COLO668 (cell line): ENCODE measurements at regions not wholly inside any gene's neighbourhood (a gene's known extent, or its start where the extent isn't known, plus 50 kb on each side); places are given as distances from the start of the nearest gene placed in this dataset.

Source experiments
- DNase-seq: peaks from one replicate; lab custom pipeline; 2025; ENCODE audit not compliant: unreplicated experiment; lab: John Stamatoyannopoulos, UW

GRCh38 chr7:52085610-52086009, 769.0 kb upstream of the COBL start:
- no peak for DNase-seq

- DNase-seq = no peak
Observed at GRCh38 chr7:52080493-52080892, 763.9 kb upstream of the COBL start.

GRCh38 chr7:52079726-52080125, 763.1 kb upstream of the COBL start:
- DNase-seq = no peak

- DNase-seq = no peak
Observed at GRCh38 chr7:52077571-52077970, 761.0 kb upstream of the COBL start.

GRCh38 chr7:52074912-52075311, 758.3 kb upstream of the COBL start:
- DNase-seq = no peak

GRCh38 chr7:52074071-52074470, 757.5 kb upstream of the COBL start:
- DNase-seq = no peak

GRCh38 chr7:52071744-52072143, 755.1 kb upstream of the COBL start:
- no peak for DNase-seq

- no peak for DNase-seq
Observed at GRCh38 chr7:52064493-52064892, 747.9 kb upstream of the COBL start.

- DNase-seq = no peak
Observed at GRCh38 chr7:52061666-52062065, 745.1 kb upstream of the COBL start.

GRCh38 chr7:52053525-52053924, 736.9 kb upstream of the COBL start:
- no peak for DNase-seq

GRCh38 chr7:52030722-52031121, 714.1 kb upstream of the COBL start:
- no peak for DNase-seq

- no peak for DNase-seq
Observed at GRCh38 chr7:52026140-52026539, 709.5 kb upstream of the COBL start.

GRCh38 chr7:52021343-52021742, 704.7 kb upstream of the COBL start:
- DNase-seq = no peak

GRCh38 chr7:52018680-52019054, 702.1 kb upstream of the COBL start:
- no peak for DNase-seq

- peak; percentile 61 for DNase-seq
Observed at GRCh38 chr7:52017802-52018679, 701.4 kb upstream of the COBL start.

GRCh38 chr7:52009181-52009580, 692.6 kb upstream of the COBL start:
- DNase-seq = no peak

- DNase-seq = no peak
Observed at GRCh38 chr7:52006674-52007073, 690.1 kb upstream of the COBL start.

GRCh38 chr7:52005613-52006012, 689.0 kb upstream of the COBL start:
- DNase-seq = no peak

- DNase-seq = no peak
Observed at GRCh38 chr7:51995596-51996179, 679.1 kb upstream of the COBL start.

- no peak for DNase-seq
Observed at GRCh38 chr7:51982653-51983052, 666.0 kb upstream of the COBL start.

- no peak for DNase-seq
Observed at GRCh38 chr7:51980812-51981211, 664.2 kb upstream of the COBL start.

GRCh38 chr7:51980313-51980712, 663.7 kb upstream of the COBL start:
- DNase-seq = no peak

- no peak for DNase-seq
Observed at GRCh38 chr7:51977913-51978312, 661.3 kb upstream of the COBL start.
